ENCODE measurements at regions not wholly inside any gene's neighbourhood (a gene's known extent, or its start where the extent isn't known, plus 50 kb on each side); places are given as distances from the start of the nearest gene placed in this dataset.

- Mint-ChIP-seq H3K4me3 (peak overlapping the region; percentile 41), H3K27ac (peak overlapping the region; percentile 98), H3K27me3 (ENCODE audit: low read depth) (no peaks in the 10 kb centered on the region), H3K4me1 (peaks cover 62% of the 10 kb centered on the region), H3K36me3 (peaks cover 4% of the 10 kb centered on the region), H3K9me3 (no peaks in the 10 kb centered on the region)
- no peak for TF ChIP-seq CTCF (IDR thresholded peaks at IDR 0.05; ENCODE audit: unreplicated experiment)
- peak in 1 of 2 experiments; percentile 36 for DNase-seq (ENCODE audit: low spot score in 2 of 2, unreplicated experiment in 2 of 2)
Measured at GRCh38 chr6:167572841-167573271, 248.0 kb downstream of the TTLL2 start.

- H3K9me3 Mint-ChIP-seq, result no peaks in the 10 kb centered on the region
- no peak for TF ChIP-seq CTCF (IDR thresholded peaks at IDR 0.05; ENCODE audit: unreplicated experiment)
- H3K4me3 Mint-ChIP-seq, result peak overlapping the region; percentile 41
- peak in 1 of 2 experiments; percentile 42 for DNase-seq (ENCODE audit: low spot score in 2 of 2, unreplicated experiment in 2 of 2)
- peak overlapping the region; percentile 98 for H3K27ac Mint-ChIP-seq
- no peaks in the 10 kb centered on the region for H3K36me3 Mint-ChIP-seq
- H3K4me1 Mint-ChIP-seq, result peaks cover 64% of the 10 kb centered on the region
- no peaks in the 10 kb centered on the region for H3K27me3 Mint-ChIP-seq (ENCODE audit: low read depth)
Measured at GRCh38 chr6:167573461-167574215, 248.8 kb downstream of the TTLL2 start.

DNA sequence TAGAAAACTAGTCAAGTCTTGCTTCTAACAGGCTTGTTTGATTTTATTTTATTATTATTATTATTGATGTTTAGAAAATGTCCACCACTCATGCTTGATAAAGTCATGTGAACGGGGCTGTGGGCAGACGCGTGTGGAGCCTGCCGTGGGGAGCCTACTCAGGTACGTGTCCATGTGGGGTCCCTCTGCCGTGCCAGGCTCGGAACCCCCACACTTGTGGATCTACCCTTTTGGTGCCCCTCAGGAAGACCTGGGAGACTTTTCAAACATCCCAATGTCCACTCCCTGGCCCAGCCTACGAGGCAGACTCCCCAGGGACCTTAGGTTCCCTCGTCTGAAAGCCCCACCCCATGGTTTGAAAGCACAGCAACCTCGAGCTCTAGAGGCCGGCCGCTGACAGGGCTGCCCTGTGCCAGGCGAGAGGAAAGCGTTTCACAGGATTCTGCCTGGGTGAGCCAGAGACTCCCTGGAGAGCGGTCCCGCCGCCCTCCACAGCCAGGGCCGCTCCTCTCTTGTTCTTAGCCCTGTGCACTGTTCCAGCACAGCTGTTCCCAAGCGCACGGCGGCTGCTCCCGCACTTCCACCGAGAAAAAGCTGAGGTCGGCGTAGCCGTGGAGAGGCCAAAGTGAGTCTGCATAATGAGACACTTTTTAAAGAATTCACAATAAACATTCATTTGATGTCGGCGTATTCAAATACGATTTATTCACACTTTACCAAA is 249.7 kb downstream of the TTLL2 start:
- no peaks in the 10 kb centered on the region for H3K36me3 Mint-ChIP-seq
- no peaks in the 10 kb centered on the region for H3K9me3 Mint-ChIP-seq
- DNase-seq (ENCODE audit: low spot score in 2 of 2, unreplicated experiment in 2 of 2), result peak in 1 of 2 experiments; percentile 37
- peak overlapping the region; percentile 79 for H3K27ac Mint-ChIP-seq
- no peak overlapping the region for H3K4me3 Mint-ChIP-seq
- peaks cover 66% of the 10 kb centered on the region for H3K4me1 Mint-ChIP-seq
- TF ChIP-seq CTCF (IDR thresholded peaks at IDR 0.05; ENCODE audit: unreplicated experiment), result no peak
- no peaks in the 10 kb centered on the region for H3K27me3 Mint-ChIP-seq (ENCODE audit: low read depth)

DNA sequence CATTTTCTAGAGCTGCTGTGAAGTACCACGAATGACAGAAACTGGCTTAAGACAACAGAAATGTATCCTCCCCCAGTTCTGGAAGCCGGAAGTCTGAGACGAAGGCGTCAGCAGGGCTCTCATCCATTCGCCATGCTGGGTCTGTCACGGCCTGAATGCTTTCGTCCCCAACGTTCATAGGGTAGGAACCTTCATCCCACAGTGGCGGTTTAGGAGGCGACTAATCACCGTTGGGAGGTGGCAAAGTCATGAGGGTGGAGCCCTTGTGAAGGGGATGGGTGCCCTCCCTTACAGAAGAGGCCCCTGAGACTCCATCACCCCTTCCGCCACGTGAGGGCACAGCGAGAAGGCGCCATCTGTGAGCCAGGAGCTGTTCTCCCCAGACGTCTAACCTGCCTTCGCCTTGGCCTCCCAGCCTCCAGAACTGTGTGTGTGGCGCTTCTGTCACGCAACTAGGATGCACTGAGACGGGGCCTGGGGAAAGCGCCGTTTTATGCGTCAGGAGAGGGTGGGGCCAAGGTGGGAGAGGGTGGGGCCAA is 250.3 kb downstream of the TTLL2 start:
- Mint-ChIP-seq H3K4me3 (no peak overlapping the region), H3K27me3 (ENCODE audit: low read depth) (no peaks in the 10 kb centered on the region), H3K36me3 (no peaks in the 10 kb centered on the region), H3K4me1 (peaks cover 68% of the 10 kb centered on the region), H3K27ac (peak overlapping the region; percentile 79), H3K9me3 (no peaks in the 10 kb centered on the region)
- no peak for TF ChIP-seq CTCF (IDR thresholded peaks at IDR 0.05; ENCODE audit: unreplicated experiment)
- peak in 1 of 2 experiments; percentile 20 for DNase-seq (ENCODE audit: low spot score in 2 of 2, unreplicated experiment in 2 of 2)

DNA sequence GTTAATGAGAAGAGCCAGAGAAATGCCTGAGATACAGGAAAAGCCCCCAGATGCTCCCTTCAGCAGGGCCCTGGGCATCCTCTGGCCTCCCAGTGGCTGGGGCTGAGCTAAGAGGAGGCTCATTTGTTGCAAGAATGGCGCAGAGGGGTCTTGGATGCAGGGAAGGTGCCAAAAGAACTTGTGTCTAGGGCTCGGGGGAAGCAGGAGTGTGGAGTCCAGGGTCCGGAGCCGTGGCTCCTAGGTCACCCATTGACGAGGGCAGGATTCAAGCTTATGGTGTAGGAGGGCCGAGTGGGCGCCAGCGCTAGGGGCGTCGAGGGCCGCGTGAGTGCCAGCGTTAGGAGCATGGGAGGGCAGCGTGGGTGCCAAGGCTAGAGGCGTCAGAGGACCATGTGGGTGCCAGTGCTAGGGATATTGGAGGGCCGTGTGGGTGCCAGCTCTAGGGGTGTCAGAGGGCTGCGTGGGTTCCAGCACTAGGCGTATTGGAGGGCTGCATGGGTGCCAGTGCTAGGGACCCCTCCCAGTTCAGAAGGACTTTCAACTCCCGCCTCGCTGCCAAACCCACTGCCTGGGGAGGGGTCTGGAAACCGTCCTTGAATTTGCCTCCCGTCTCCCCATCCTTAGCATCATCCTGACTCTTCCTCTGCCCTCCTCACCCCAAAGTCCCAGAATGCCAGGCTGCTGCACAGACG is 250.5 kb upstream of the AFDN start:
- Mint-ChIP-seq H3K27ac (peak overlapping the region; percentile 85), H3K36me3 (no peaks in the 10 kb centered on the region), H3K4me1 (peaks cover 68% of the 10 kb centered on the region), H3K4me3 (no peak overlapping the region), H3K9me3 (no peaks in the 10 kb centered on the region), H3K27me3 (ENCODE audit: low read depth) (no peaks in the 10 kb centered on the region)
- DNase-seq (ENCODE audit: low spot score in 2 of 2, unreplicated experiment in 2 of 2), result peak in 1 of 2 experiments; percentile 36
- TF ChIP-seq CTCF (IDR thresholded peaks at IDR 0.05; ENCODE audit: unreplicated experiment), result no peak

Measured in mesothelial cell of epicardium (in vitro differentiated cells).